ENCODE measurements at regions not wholly inside any gene's neighbourhood (a gene's known extent, or its start where the extent isn't known, plus 50 kb on each side); places are given as distances from the start of the nearest gene placed in this dataset.

GRCh38 chr11:59267736-59268475 lies 55.2 kb upstream of the MPEG1 start:
- no peaks in the 10 kb centered on the region for H3K36me3 ChIP-seq
- no peak for DNase-seq
- no peak overlapping the region for H3K27ac ChIP-seq
- H3K27me3 ChIP-seq = no peaks in the 10 kb centered on the region
- no peak overlapping the region for H3K4me3 ChIP-seq
- H3K4me1 ChIP-seq = no peaks in the 10 kb centered on the region
- H3K9me3 ChIP-seq (replicated peaks) = no peaks in the 10 kb centered on the region

- Histone ChIP-seq H3K36me3 (no peaks in the 10 kb centered on the region), H3K9me3 (replicated peaks) (no peaks in the 10 kb centered on the region), H3K4me3 (no peak overlapping the region), H3K4me1 (no peaks in the 10 kb centered on the region), H3K27me3 (no peaks in the 10 kb centered on the region), H3K27ac (no peak overlapping the region)
- no peak for DNase-seq
Measured at GRCh38 chr11:59267196-59267595, 54.5 kb upstream of the MPEG1 start.

- Histone ChIP-seq H3K36me3 (no peaks in the 10 kb centered on the region), H3K9me3 (replicated peaks) (no peaks in the 10 kb centered on the region), H3K27ac (no peak overlapping the region), H3K27me3 (no peaks in the 10 kb centered on the region), H3K4me3 (no peak overlapping the region), H3K4me1 (no peaks in the 10 kb centered on the region)
- no peak for DNase-seq
Measured at GRCh38 chr11:59266491-59266890, 53.8 kb upstream of the MPEG1 start.

- Histone ChIP-seq H3K27me3 (no peaks in the 10 kb centered on the region), H3K27ac (no peak overlapping the region), H3K4me1 (no peaks in the 10 kb centered on the region), H3K36me3 (no peaks in the 10 kb centered on the region), H3K4me3 (no peak overlapping the region), H3K9me3 (replicated peaks) (no peaks in the 10 kb centered on the region)
- DNase-seq = no peak
Measured at GRCh38 chr11:59265735-59266134, 53.0 kb upstream of the MPEG1 start.

- Histone ChIP-seq H3K9me3 (replicated peaks) (no peaks in the 10 kb centered on the region), H3K4me3 (no peak overlapping the region), H3K36me3 (no peaks in the 10 kb centered on the region), H3K4me1 (no peaks in the 10 kb centered on the region), H3K27me3 (no peaks in the 10 kb centered on the region), H3K27ac (no peak overlapping the region)
- DNase-seq = no peak
Measured at GRCh38 chr11:59264736-59265135, 52.0 kb upstream of the MPEG1 start.

- Histone ChIP-seq H3K27ac (no peak overlapping the region), H3K36me3 (no peaks in the 10 kb centered on the region), H3K4me3 (no peak overlapping the region), H3K4me1 (no peaks in the 10 kb centered on the region), H3K9me3 (replicated peaks) (no peaks in the 10 kb centered on the region), H3K27me3 (no peaks in the 10 kb centered on the region)
- DNase-seq = no peak
Measured at GRCh38 chr11:59263225-59263894, 50.6 kb upstream of the MPEG1 start.
